NCI-H1048 (cell line): ENCODE measurements at regions not wholly inside any gene's neighbourhood (a gene's known extent, or its start where the extent isn't known, plus 50 kb on each side); places are given as distances from the start of the nearest gene placed in this dataset.

Experiments used
- DNase-seq: peaks from one replicate; lab custom pipeline; 2025; lab: John Stamatoyannopoulos, UW

GRCh38 chr9:36728651-36729520 lies 156.2 kb downstream of the MELK start:
- DNase-seq: peak; percentile 58

DNA sequence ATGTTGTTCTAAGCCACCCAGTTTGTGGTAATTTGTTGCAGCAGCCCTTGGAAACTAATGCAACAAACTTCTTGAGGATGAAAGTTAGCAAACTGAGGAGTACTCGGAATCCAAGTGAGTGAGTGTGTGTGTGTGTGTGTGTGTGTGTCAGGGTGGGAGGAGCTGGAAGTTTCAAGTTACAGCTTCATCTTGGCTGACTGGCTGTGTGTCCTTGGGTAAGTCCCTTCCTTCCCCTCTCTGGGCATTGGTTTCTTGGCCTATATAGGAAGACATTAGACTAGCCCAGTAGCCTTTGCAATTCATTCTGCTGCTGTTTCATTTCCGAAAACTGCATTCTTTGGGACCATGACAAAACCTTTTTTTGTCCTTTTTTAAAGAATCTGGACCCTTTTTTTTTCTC lies 157.2 kb downstream of the MELK start:
- DNase-seq: no peak

GRCh38 chr9:36730414-36730813 lies 157.7 kb downstream of the MELK start:
- no peak for DNase-seq

DNA sequence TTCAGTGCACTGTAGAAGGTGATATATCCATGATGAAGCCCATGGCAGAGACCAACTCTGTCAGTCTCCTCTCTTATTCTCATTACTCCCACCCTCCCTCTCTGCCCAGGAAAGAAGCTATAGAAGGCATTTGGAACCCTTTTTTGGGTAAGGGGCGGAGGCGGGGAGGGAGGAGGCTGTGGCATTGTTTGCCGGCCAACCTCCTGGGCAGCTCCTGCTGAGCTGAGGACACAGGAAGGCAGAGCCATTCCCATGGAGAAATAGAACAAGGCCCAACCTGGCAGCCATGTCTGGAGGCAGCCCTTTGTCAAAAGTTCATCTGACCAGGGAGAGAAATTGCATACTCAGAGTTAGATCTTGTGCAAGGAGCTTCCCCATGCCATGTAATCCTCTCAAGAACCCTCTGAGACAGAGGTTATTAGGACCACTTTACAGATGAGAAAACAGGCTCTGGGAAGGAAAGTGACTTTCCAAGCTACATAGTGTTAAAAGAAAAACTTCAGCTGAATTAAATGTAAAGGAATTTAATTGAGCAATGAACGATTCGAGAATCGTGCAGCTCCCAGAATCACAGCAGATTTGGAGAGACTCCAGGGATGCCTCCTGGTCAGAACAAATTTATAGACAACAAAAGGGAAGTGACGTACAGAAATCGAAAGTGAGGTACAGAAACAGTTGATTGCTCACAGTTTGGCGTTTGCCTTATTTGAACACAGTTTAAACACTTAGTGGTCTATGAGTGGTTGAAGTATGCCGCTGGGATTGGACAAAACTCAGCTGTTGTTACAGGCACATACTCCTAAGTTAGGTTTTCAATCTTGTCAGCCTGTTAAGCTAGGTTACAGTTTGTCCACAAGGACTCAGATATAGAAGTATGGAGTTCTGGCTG lies 158.6 kb downstream of the MELK start:
- DNase-seq: no peak

DNA sequence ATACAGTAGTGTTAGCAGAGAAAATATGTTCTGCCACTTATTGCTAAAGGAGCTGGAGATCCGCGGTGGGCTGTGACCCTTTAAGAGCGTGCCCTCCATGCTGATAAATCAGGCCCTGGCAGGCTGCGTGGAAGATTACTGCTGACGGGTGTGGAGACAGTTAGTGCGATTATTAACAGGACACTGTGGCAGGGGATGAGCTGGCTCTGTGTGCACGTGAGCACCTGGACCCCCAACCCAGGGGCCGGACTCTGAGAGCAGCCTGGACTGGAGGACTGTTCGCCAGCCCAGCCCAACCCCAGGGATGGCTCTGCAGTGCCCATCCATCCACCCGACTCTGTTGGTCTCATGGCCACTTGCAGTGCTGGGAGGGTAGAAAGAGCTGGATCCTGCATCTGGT lies 162.0 kb downstream of the MELK start:
- no peak for DNase-seq

DNA sequence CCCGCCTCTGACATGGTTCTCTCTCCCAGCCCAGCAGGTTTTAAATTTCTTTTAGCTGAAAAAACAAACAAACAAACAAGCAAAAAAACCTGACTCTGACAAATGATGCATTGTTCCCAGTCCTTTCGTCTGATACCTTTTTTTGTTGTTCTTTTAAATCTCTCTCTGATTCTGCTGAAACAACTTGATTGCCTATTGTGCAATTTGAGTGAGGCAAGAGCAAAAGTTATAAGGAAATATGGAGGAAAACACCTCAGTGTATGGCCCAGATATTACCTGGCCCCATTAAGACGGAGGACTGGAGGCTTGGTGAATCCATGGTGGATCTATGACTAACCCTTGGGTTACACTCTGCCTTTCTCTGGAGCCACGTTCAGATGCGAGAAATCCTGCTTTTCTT lies 164.0 kb downstream of the MELK start:
- no peak for DNase-seq

GRCh38 chr9:36738318-36738976 lies 165.8 kb downstream of the MELK start:
- DNase-seq: no peak

- DNase-seq: no peak
Measured at GRCh38 chr9:36739373-36740116, 166.8 kb downstream of the MELK start.

- DNase-seq: no peak
Measured at GRCh38 chr9:36742264-36742663, 169.6 kb downstream of the MELK start.

DNA sequence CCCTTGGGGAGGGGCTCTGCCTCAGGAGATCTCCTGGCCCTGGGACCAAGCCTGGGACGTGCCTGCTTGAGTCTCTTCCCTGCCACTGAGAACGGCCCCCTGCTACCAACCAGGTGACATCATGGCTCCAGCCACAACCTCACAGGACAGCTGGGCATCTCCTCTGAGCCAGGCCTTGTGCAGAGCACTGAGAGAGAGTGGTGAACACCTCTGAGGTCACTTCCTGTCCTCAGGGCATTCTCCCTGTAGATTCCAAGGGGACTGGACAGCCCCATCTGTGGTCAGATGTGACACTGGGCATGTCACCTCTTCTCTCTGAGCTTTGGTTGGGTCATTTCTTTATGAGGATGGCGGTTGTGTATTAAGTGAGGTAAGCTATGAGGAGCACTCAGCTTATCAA lies 172.0 kb downstream of the MELK start:
- DNase-seq: no peak

GRCh38 chr9:36745977-36746376 lies 173.3 kb downstream of the MELK start:
- DNase-seq: no peak

GRCh38 chr9:36746415-36746814 lies 173.7 kb downstream of the MELK start:
- DNase-seq: no peak

- DNase-seq: no peak
Measured at GRCh38 chr9:36748322-36748899, 175.7 kb downstream of the MELK start.

DNA sequence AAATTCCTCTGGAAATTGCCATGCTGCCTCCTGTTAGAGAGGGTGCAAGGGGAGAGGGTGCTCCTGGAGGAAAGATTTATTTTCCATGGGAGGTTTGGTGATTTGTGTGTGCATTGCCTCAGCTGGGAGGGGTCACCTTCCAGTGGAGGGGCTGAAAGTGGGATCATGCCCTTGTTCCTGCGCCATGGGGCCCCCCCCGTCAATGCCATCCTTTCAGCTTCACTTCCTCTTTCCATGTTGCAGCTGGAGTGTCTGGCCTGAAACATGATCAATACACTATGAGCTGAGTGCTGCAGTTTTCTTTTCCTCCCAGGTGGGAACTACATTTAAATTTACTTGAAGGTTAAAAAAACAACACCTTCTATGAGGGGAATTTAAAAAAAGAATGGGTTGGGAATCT lies 176.8 kb downstream of the MELK start:
- no peak for DNase-seq

GRCh38 chr9:36750630-36751029 lies 177.9 kb downstream of the MELK start:
- DNase-seq: no peak

- DNase-seq: no peak
Measured at GRCh38 chr9:36755019-36755418, 182.3 kb downstream of the MELK start.

DNA sequence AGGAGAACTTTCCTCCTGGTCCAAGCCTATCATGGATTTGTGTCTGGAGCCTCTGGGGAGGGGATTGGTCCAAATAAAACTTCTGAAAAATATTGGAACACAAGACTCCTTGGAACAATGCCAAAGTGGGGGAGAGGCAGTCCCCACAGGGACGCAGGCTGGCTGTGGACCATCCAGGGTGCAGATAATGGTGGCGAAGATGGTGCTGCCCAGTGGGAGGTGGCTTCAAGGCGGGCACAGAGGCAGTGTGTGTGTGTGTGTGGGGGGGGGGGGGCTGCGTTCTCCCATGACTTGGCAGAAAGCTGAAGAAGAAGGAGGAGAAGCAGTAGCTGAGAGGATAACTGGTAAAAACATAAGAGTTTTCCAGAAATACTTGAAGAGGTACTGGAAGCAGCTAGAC lies 186.4 kb downstream of the MELK start:
- no peak for DNase-seq

GRCh38 chr9:36759976-36760375 lies 187.3 kb downstream of the MELK start:
- no peak for DNase-seq

DNA sequence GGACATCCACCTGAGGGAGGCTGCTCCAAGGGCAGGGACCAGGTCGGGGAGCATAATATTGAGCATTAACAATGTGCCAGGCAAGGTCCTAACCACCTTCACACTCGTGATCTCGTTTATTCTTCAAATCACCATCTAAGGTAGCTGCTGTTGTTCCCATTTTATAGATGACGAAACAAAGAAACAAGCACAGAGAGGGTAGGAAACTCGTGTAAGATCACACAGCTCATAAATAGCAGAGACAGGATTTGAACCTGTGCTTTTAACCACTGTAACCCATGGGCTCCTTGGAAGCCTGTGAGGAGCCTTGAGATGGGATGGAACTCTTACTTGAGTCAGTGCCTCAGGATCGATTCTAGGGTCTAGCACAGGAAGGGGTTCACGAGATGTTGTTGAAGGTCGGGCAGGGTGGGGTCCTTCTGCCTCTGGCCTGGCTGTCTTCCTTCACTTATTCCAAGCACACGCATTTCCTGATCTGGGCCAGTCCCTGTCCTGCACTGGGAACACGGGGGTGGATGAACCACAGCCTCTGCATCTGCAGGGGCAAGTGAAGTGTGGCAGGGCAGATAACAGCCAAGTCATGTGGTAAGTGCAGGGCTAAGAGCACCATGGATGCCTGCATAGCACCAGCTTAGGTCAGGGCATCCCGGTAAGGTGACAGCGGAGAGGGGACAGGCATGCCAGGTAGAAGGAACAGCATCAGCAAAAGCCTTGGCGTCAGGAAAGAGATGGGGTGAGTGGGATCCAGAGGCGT lies 188.1 kb downstream of the MELK start:
- no peak for DNase-seq

- DNase-seq: no peak
Measured at GRCh38 chr9:36762958-36763357, 190.3 kb downstream of the MELK start.

- DNase-seq: no peak
Measured at GRCh38 chr9:36763778-36764177, 191.1 kb downstream of the MELK start.
